SKM-1 treated with dmso at 0.1 percent for 144 hours (cell line): ENCODE measurements at regions not wholly inside any gene's neighbourhood (a gene's known extent, or its start where the extent isn't known, plus 50 kb on each side); places are given as distances from the start of the nearest gene placed in this dataset.

Experiments
- DNase-seq: peaks from one replicate; lab custom pipeline; 2025; ENCODE audit not compliant: unreplicated experiment; lab: John Stamatoyannopoulos, UW

DNA sequence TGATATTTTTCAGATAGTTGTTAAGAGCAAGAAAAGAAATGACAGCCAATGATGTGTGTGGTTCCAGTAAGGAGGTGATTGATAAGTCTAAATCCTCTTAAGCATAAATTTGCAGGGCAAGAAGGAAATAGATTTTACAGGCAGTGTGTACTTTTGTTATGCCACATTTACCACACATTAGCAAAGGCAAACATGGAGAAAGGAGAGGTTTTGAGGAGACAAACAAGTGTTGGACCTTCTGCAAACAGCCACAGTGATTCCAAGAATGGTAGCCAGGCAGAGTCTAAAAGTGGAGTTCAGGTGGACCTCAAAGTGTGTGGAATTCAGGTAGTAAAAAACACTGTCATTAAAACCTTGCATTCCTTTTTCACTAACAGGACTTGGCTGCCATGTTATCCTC is 295.9 kb upstream of the ITGA1 start:
- no peak for DNase-seq

- DNase-seq = no peak
These were observed 290.5 kb upstream of the ITGA1 start for GRCh38 chr5:52497133-52497693.

DNA sequence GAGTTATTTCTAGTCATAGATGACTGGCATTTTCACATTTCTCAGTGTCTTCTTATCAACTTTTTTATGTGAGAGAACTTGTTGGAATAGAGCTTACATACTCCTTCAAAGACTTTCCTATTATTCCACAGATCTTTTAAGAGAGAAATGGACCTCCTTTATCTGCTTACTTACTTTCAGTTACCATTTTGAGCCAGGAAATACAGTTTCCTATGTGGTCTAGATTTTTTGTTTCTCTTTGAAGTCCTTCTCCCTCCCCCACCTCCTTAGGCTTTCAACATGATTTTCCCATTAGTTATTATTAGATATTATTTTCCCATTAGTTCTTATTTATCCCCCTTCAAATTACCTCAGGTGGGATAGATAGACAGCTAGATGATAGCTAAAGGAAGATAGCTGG is 289.1 kb upstream of the ITGA1 start:
- no peak for DNase-seq

GRCh38 chr5:52502460-52502999 is 285.2 kb upstream of the ITGA1 start:
- no peak for DNase-seq

DNA sequence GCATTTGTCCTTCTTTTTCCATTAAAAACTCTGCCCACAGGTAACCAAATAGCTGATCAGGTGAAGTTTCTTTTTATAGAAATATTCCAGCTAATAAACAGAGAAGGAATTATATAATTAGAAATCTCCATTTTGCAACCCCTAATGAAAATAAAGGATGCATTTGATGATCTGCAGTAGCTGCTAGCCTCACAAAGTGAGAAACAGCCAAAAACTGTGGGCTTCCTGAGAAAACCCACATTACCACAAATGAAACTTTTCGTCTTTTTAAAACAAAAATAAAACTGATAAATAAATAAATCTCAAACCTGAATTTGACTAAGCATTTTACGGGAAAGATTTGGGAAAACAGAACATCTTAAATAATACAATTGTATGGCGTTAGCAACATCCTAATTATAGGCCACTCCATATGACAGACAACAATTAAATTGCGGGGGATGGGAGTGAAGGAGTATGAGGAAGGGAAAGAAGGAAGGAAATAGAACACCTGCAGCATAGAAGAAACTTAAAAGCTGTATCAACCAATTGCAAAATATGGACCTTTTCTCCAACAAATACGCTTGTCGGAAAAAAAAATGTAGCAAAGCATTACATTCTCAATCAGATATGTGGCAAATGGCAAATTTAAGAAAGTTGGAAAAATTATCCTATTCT is 283.0 kb upstream of the ITGA1 start:
- DNase-seq = no peak

DNA sequence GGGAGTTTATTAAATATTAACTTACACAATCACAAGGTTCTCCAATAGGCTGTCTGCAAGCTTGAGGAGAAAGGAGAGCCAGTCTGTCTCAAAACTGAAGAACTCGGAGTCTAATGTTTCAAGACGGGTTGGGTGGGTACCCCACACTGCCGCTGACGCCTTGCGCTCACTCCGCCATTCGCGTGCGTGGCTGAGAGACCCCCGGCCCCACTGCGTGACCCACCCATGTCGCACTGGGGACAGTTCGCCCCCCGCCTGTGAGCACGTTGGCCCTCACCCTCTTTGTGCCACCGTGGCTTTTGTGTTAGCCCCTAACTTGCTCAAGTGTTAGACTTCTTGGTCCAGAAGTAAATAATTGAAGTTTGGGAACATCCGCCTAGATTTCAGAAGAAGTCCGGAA is 270.0 kb upstream of the ITGA1 start:
- DNase-seq = no peak

DNA sequence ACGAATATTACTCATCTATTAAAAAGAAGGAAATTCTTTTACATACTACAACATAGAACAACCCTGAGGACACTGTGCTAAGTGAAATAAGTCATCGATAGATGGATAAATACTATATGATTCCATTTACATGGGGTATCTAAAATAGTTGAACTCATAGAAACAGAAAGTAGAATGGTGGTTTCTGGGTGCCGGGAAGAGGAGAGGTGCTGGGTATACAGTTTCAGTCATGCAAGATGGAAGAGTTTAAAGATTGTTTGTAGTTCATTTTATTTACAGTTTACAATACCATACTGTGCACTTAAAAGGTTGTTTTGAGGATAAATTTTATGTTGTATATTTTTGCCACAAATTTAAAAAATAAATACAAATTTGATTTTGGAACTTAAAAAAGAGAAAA is 267.5 kb upstream of the ITGA1 start:
- DNase-seq = no peak

- no peak for DNase-seq
These were observed 266.5 kb upstream of the ITGA1 start for GRCh38 chr5:52521236-52521635.

DNA sequence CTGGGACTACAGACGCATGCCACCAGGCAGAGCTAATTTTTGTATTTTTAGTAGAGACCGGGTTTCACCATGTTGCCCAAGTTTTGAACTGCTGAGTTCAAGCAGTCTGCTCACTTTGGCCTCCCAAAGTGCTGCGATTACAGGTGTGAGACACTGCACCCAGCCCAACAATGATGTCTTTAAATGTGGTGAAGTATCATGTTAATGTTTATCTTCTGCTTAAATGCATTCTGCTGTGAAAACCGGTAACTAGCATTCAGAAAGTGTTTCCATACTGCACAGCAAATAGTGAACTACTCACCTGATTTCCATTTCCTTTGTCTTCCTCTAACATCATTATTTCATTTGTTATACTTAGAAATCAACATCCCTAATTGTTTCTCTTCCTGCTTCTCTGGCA is 264.0 kb upstream of the ITGA1 start:
- no peak for DNase-seq

- DNase-seq = no peak
These were observed 256.6 kb upstream of the ITGA1 start for GRCh38 chr5:52531105-52531504.

GRCh38 chr5:52543594-52543993 is 244.1 kb upstream of the ITGA1 start:
- DNase-seq = no peak

GRCh38 chr5:52544738-52545137 is 243.0 kb upstream of the ITGA1 start:
- DNase-seq = no peak

DNA sequence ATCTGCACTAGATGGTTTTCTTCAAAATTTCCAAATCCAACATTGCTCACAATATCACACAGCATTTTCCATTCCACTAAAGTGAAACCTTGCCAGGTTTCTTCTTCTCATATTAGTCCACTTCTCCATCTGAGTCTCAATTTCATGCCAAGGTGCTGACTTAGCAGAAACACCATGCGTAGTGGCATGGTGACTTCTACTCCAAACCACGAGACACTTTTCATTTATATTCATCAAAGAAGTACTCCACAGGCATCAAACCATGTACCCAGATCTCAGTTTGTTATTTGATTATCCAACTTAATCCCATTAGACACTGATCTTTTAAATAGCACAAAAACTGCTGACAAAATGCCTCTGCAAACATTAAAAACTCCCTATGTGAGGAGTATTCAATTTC is 233.4 kb upstream of the ITGA1 start:
- no peak for DNase-seq

GRCh38 chr5:52560366-52560765 is 227.3 kb upstream of the ITGA1 start:
- peak; percentile 7 for DNase-seq

- DNase-seq = no peak
These were observed 225.2 kb upstream of the ITGA1 start for GRCh38 chr5:52562473-52562872.

DNA sequence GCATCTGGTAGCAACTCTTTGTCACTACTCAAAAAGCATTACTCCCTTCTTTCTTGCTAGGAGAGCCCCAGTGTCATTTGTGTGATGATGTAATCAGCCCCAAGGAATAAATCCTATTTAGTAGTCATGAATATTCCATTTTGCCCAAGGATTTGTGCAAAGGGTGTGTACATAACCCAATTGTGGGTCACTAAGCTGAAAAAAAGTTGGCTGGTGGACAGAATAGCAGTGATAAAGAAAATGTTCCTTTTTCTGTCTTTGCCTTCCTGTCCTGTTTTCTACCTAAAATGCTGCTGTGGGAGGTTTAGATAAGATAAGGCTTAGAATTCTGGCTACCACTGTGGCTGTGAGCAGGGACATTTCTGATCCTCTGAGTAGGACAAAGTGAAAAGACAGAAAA is 223.1 kb upstream of the ITGA1 start:
- DNase-seq = no peak

- no peak for DNase-seq
These were observed 210.2 kb upstream of the ITGA1 start for GRCh38 chr5:52577546-52577945.

DNA sequence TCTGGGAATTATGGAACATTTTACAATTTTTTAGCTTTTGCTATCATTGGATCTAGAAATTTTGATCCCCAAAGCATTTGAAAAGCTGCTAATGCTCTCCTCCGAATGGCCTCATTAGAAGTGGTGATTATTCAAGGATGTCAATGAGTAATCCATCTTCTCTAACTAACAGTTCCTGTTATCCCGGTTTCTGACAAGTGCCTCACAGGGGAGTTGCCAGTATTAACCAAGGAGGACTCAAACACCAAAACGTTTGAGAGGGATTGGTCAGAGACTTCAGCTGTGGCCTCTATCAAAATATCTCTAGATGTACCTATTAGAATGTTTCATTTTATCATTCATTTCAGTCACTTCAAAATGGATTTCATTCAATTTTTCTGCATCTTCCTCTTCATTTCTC is 208.3 kb upstream of the ITGA1 start:
- DNase-seq = no peak

GRCh38 chr5:52580921-52581320 is 206.8 kb upstream of the ITGA1 start:
- no peak for DNase-seq

DNA sequence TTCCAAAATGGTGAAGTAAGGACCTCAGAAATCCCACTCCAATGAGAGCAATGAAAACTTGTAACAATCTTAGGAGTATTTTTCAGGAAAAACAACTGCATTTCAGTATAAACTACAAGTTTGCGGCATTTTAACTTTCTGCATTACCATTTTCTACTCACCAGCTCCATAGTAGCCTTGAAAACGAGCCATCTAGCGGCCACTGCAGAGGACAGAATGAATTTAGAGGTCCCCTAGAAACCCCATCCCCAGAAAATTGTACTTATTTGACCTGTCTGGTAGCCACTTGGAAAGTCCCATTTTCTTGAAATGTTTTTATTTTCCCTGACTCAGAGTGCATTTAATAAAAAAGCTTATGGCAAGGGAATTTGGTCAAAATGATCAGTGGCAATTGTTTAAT is 205.4 kb upstream of the ITGA1 start:
- DNase-seq = no peak

- no peak for DNase-seq
These were observed 200.6 kb upstream of the ITGA1 start for GRCh38 chr5:52587131-52587530.

- no peak for DNase-seq
These were observed 190.1 kb upstream of the ITGA1 start for GRCh38 chr5:52597625-52598024.

DNA sequence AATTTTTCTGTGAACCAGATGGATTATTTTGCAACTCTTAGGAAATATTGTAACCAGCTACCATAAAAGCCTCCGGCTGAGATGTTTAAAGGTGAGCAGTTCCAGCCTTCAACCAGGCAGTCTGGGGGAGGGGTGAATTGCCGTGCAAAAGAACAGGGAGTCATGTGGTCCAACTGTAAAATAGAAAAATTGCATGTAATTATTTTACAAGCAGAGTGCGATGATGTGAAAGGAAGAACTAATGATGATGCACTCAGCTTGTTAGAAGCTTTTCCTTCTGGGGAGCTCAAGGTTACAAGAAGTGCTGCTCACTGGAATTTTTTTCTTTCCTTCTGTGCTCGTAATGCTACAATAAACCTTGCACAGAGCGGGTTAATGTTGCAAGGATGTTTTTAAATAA is 188.7 kb upstream of the ITGA1 start:
- DNase-seq = no peak
